ENCODE measurements at regions not wholly inside any gene's neighbourhood (a gene's known extent, or its start where the extent isn't known, plus 50 kb on each side); places are given as distances from the start of the nearest gene placed in this dataset.

GRCh38 chr12:59219148-59219547 lies 298.8 kb upstream of the LRIG3 start:
- Histone ChIP-seq H2AK5ac (ENCODE audit: low read depth, low read length) (no peak overlapping the region), H3K14ac (replicated peaks; ENCODE audit: low read depth, low read length) (no peak overlapping the region), H3K27ac (ENCODE audit: insufficient read depth, low read length) (no peak overlapping the region), H3K4ac (ENCODE audit: low read depth, low read length) (no peak overlapping the region), H3K9me1 (ENCODE audit: insufficient read depth, low read length) (no peaks in the 10 kb centered on the region), H3K4me1 (ENCODE audit: control insufficient read depth, insufficient read depth, low read length) (no peaks in the 10 kb centered on the region), H2AK9ac (replicated peaks; ENCODE audit: low read depth, low read length, poor library complexity) (no peak overlapping the region), H3K56ac (ENCODE audit: extremely low read depth, insufficient read depth, low read length) (no peak overlapping the region), H2BK15ac (ENCODE audit: low read depth, low read length) (no peak overlapping the region), H2BK120ac (ENCODE audit: low read depth, low read length) (no peak overlapping the region), H4K5ac (ENCODE audit: low read depth, low read length) (no peak overlapping the region), H4K8ac (ENCODE audit: low read depth in 2 of 2, low read length in 2 of 2) (no peak overlapping the region), H3K4me3 (ENCODE audit: insufficient read depth, low read depth, low read length) (no peak overlapping the region), H2BK5ac (ENCODE audit: low read depth, low read length, poor library complexity, severe bottlenecking) (no peak overlapping the region), H4K91ac (ENCODE audit: insufficient read depth, low read depth, low read length) (no peak overlapping the region), H3K23ac (ENCODE audit: low read depth, low read length) (no peak overlapping the region), H2AFZ (replicated peaks; ENCODE audit: low read length, poor library complexity) (no peak overlapping the region), H3K4me2 (ENCODE audit: low read depth, low read length) (no peak overlapping the region), H3K27me3 (ENCODE audit: control insufficient read depth, insufficient read depth, low read length) (no peaks in the 10 kb centered on the region), H3K9me3 (ENCODE audit: control insufficient read depth, insufficient read depth, low read length) (no peaks in the 10 kb centered on the region), H3K18ac (ENCODE audit: low read depth, low read length) (no peak overlapping the region), H3K36me3 (ENCODE audit: control insufficient read depth, insufficient read depth, low read length) (no peaks in the 10 kb centered on the region), H4K20me1 (ENCODE audit: insufficient read depth, low read length) (no peaks in the 10 kb centered on the region), H3K79me1 (ENCODE audit: low read depth in 1 of 2, low read length in 2 of 2) (no peaks in the 10 kb centered on the region), H3K9ac (ENCODE audit: low read depth, low read length) (no peak overlapping the region), H2BK20ac (ENCODE audit: low read depth, low read length) (no peak overlapping the region)
- dilution Hi-C loops (cut with HindIII; ENCODE audit: low sequenced_read_pairs, unreplicated experiment) (no loop called here), in situ Hi-C loops (cut with MboI; ENCODE audit: low sequenced_read_pairs) (no loop called here), intact Hi-C loops (cut with micrococcal nuclease) (no loop called here)
- WGBS, 2 experiments (ENCODE audit: extremely low coverage in 2 of 2, insufficient read length in 1 of 2): no CpG with 5 or more reads among the region's 1 CpG
- TF ChIP-seq POLR2A (IDR thresholded peaks at IDR 0.05; ENCODE audit: low read depth, low read length): no peak
- no peak for TF ChIP-seq CHD1 (IDR thresholded peaks at IDR 0.05; ENCODE audit: low read depth, low read length)
- no peak for TF ChIP-seq RCOR1 (IDR thresholded peaks at IDR 0.05; ENCODE audit: insufficient replicate concordance, low read length)
- no peak for TF ChIP-seq SMC3 (IDR thresholded peaks at IDR 0.05; ENCODE audit: low read depth, low read length)
- TF ChIP-seq MXI1 (IDR thresholded peaks at IDR 0.05; ENCODE audit: borderline replicate concordance, low read depth, low read length): no peak
- TF ChIP-seq ELK1 (IDR thresholded peaks at IDR 0.05; ENCODE audit: borderline replicate concordance, low read depth, low read length): no peak
- TF ChIP-seq NFE2L2 (IDR thresholded peaks at IDR 0.05; ENCODE audit: low read depth, low read length): no peak
- TF ChIP-seq BHLHE40 (IDR thresholded peaks at IDR 0.05; ENCODE audit: low read depth, low read length): no peak
- DNase-seq: no peak
- ChIA-PET CTCF (no interaction called here), POLR2A (ENCODE audit: unreplicated experiment) (no interaction called here)
- no TSS peak for BruUV-seq (replicated peaks)
- ATAC-seq (ENCODE audit: low read depth): no peak

Data from IMR-90 (cell line).